HCT116 (cell line): ENCODE measurements at regions not wholly inside any gene's neighbourhood (a gene's known extent, or its start where the extent isn't known, plus 50 kb on each side); places are given as distances from the start of the nearest gene placed in this dataset.

Experiments
- ATAC-seq: fragments of 200-7000 bp; cut with Tn5 transposase; 2 replicates; pipeline ENCODE4 v1.9.1; 2020; ENCODE audit warnings: mild to moderate bottlenecking, moderate library complexity
- BruUV-seq: library from RNA; stranded (reverse); fragments of 400-500 nt; replicated peaks from 2 replicates; lab custom pipeline; 2021; lab: Mats Ljungman, UMichigan
- CTCF ChIA-PET: fragments of 300-600 bp; sonication (Branson Sonifier 250); formaldehyde crosslinking; loops from one replicate; lab custom pipeline; 2021; ENCODE audit warnings: antibody characterized with exemption; lab: Charles Lee
- POLR2A ChIA-PET: fragments of 300-600, 350-600 bp; sonication (Branson Sonifier 250); formaldehyde crosslinking; loops from one replicate; lab custom pipeline; 2021; ENCODE audit warnings: antibody characterized with exemption; lab: Charles Lee
- RAD21 ChIA-PET, 2 experiments: fragments of 300-600 bp; sonication (Branson Sonifier 250); formaldehyde crosslinking; loops; one replicate each; lab custom pipeline; 2023; ENCODE audit warnings: low total read pairs in 2 of 2; ENCODE audit not compliant: uncharacterized antibody in 2 of 2, unreplicated experiment in 2 of 2, low non-redundant PET in 1 of 2; lab: Charles Lee
- DNase-seq: peaks from one replicate; pipeline ENCODE4 v3.0.0-alpha.2; 2010; ENCODE audit warnings: low read depth, low spot score
- H2AFZ ChIP-seq: fragments of 200-600 bp; shearing (Covaris generic), sonication (generic); 2 replicates; pipeline ENCODE4 v1.6.1; 2017; ENCODE audit warnings: low read depth, mixed run types, mixed read lengths, antibody characterized with exemption, low read length; ENCODE audit not compliant: poor library complexity, severe bottlenecking
- H3K27ac ChIP-seq: 2 replicates; pipeline ENCODE4 v1.5.1; 2012; ENCODE audit warnings: low read depth, low read length
- H3K27me3 ChIP-seq: fragments of 200-600 bp; sonication (generic); 2 replicates; pipeline ENCODE4 v1.6.1; 2016; ENCODE audit warnings: mixed run types, low read length, mixed read lengths; ENCODE audit not compliant: insufficient read depth
- H3K36me3 ChIP-seq, 2 experiments: fragments of 200-500 bp in 1 of 2; fragments of 200-600 bp in 1 of 2; sonication (Bioruptor generic) in 1 of 2; sonication (generic) in 1 of 2; 2 replicates each; pipeline versions ENCODE4 v1.5.1 to v1.6.1; 2014 to 2016; ENCODE audit warnings: low read length in 2 of 2, inconsistent platforms in 1 of 2, mixed read lengths in 1 of 2, mixed run types in 1 of 2; ENCODE audit not compliant: insufficient read depth in 2 of 2, control insufficient read depth in 1 of 2
- H3K4me1 ChIP-seq, 2 experiments: fragments of 200-600 bp in 1 of 2; sonication (generic) in 1 of 2; 2 replicates each; pipeline versions ENCODE4 v1.5.1 to v1.6.1; 2012 to 2017; ENCODE audit warnings: low read length in 2 of 2, inconsistent platforms in 1 of 2, mild to moderate bottlenecking in 1 of 2, mixed read lengths in 1 of 2, mixed run types in 1 of 2, moderate library complexity in 1 of 2; ENCODE audit not compliant: insufficient read depth in 2 of 2, control insufficient read depth in 1 of 2
- H3K4me2 ChIP-seq: fragments of 200-600 bp; sonication (generic); 2 replicates; pipeline ENCODE4 v1.6.1; 2017; ENCODE audit warnings: mixed run types, low read length, mixed read lengths
- H3K4me3 ChIP-seq, 2 experiments: fragments of 200-600 bp in 1 of 2; sonication (generic) in 1 of 2; replicated peaks in 1 of 2; 2 replicates each; pipeline ENCODE4 v1.5.1; 2011 to 2016; ENCODE audit warnings: low read length in 2 of 2, control low read depth in 1 of 2, low read depth in 1 of 2, mild to moderate bottlenecking in 1 of 2, mixed read lengths in 1 of 2, mixed run types in 1 of 2
- H3K79me2 ChIP-seq: fragments of 200-600 bp; sonication (generic); 2 replicates; pipeline ENCODE4 v1.6.1; 2017; ENCODE audit warnings: mild to moderate bottlenecking, mixed run types, low read length, moderate library complexity, mixed read lengths; ENCODE audit not compliant: insufficient read depth
- H3K9ac ChIP-seq: fragments of 200-600 bp; sonication (generic); 2 replicates; pipeline ENCODE4 v1.6.1; 2016; ENCODE audit warnings: low read length, mixed read lengths
- H3K9me2 ChIP-seq: fragments of 200-600 bp; sonication (generic), shearing (Covaris generic); 2 replicates; pipeline ENCODE4 v1.6.1; 2017; ENCODE audit warnings: mixed run types, mild to moderate bottlenecking, moderate library complexity; ENCODE audit not compliant: insufficient read depth
- H3K9me3 ChIP-seq, 2 experiments: fragments of 200-500 bp in 1 of 2; fragments of 200-600 bp in 1 of 2; sonication (Bioruptor generic) in 1 of 2; sonication (generic) in 1 of 2; 2 replicates each; pipeline ENCODE4 v1.6.1; 2014 to 2017; ENCODE audit warnings: low read length in 2 of 2, mixed read lengths in 2 of 2, inconsistent platforms in 1 of 2, low read depth in 1 of 2, mild to moderate bottlenecking in 1 of 2, mixed run types in 1 of 2, moderate library complexity in 1 of 2; ENCODE audit not compliant: control insufficient read depth in 1 of 2, insufficient read depth in 1 of 2
- H4K20me1 ChIP-seq: fragments of 200-600 bp; sonication (generic), shearing (Covaris generic); 2 replicates; pipeline ENCODE4 v1.6.1; 2017; ENCODE audit warnings: mixed run types, mild to moderate bottlenecking, moderate library complexity; ENCODE audit not compliant: insufficient read depth
- EGR1 ChIP-seq: IDR thresholded peaks from 2 replicates; pipeline ENCODE4 v1.6.1; 2012; ENCODE audit warnings: low read depth
- ELF1 ChIP-seq: IDR thresholded peaks from 2 replicates; pipeline ENCODE4 v1.6.1; 2012; ENCODE audit warnings: low read depth, borderline replicate concordance
- FOSL1 ChIP-seq: IDR thresholded peaks from 2 replicates; pipeline ENCODE4 v1.6.1; 2012; ENCODE audit warnings: low read depth
- JUND ChIP-seq: IDR thresholded peaks from 2 replicates; pipeline ENCODE4 v1.6.1; 2012
- POLR2A ChIP-seq: IDR thresholded peaks from 2 replicates; pipeline ENCODE4 v1.7.0; 2011; ENCODE audit warnings: borderline replicate concordance; ENCODE audit not compliant: insufficient read depth, insufficient read length; ENCODE audit errors: extremely low read depth
- POLR2AphosphoS5 ChIP-seq: IDR thresholded peaks from 2 replicates; pipeline ENCODE4 v1.6.1; 2011; ENCODE audit warnings: mild to moderate bottlenecking, low read depth, low read length, moderate library complexity
- SRF ChIP-seq: IDR thresholded peaks from 2 replicates; pipeline ENCODE4 v1.6.1; 2012; ENCODE audit warnings: low read depth
- YY1 ChIP-seq: IDR thresholded peaks from 2 replicates; pipeline ENCODE4 v1.6.1; 2011; ENCODE audit warnings: low read length, low read depth, moderate library complexity, mild to moderate bottlenecking; ENCODE audit not compliant: insufficient replicate concordance; ENCODE audit errors: extremely low read depth
- ZNF274 ChIP-seq: fragments of 200-500 bp; sonication (Bioruptor generic); IDR thresholded peaks from 2 replicates; pipeline ENCODE4 v1.6.1; 2014; ENCODE audit warnings: mild to moderate bottlenecking, low read depth, low read length, inconsistent platforms
- intact Hi-C: fragments of 100-400 bp; cut with micrococcal nuclease; formaldehyde crosslinking; loops from 2 replicates; pipeline ENCODE4 v1.10.0; 2022

- BruUV-seq = no TSS peak
- ATAC-seq (no peak), DNase-seq (no peak)
- no peak for TF ChIP-seq SRF
- no peaks in the 10 kb centered on the region for H3K79me2 ChIP-seq
- no peaks in the 10 kb centered on the region for H3K4me1 ChIP-seq
- H2AFZ ChIP-seq = no peak overlapping the region
- POLR2A ChIA-PET = no interaction called here
- intact Hi-C loops = no loop called here
- H3K9me3 ChIP-seq = no peaks in the 10 kb centered on the region
- CTCF ChIA-PET = no interaction called here
- H4K20me1 ChIP-seq = no peaks in the 10 kb centered on the region
- no peak overlapping the region for H3K4me2 ChIP-seq
- H3K27me3 ChIP-seq = no peaks in the 10 kb centered on the region
- H3K4me3 ChIP-seq = no peak overlapping the region
- H3K9ac ChIP-seq = no peak overlapping the region
- RAD21 ChIA-PET = no interaction called here
- H3K36me3 ChIP-seq = no peaks in the 10 kb centered on the region
- no peaks in the 10 kb centered on the region for H3K9me2 ChIP-seq
- H3K27ac ChIP-seq = no peak overlapping the region
Measured at GRCh38 chr13:76715621-76716020, 170.6 kb downstream of the KCTD12 start.

DNA sequence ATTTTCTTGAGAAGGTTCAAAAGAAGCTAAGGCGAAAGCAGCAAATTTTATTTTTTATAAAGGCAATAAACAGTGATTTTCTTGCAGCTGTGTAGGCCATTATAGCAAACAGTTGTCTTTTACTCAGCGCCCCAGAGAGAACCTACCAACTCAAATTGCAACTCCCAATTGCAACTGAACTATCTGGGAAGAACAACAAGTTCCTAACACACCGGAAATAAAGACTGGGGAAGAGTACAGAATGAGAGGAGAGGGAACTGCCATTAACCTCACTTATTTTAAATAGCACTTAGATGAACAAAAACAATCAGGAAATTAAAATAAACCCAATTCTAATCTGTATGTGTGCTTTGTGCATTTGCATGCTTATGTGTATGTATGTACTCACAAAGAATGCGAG is 171.1 kb downstream of the KCTD12 start:
- no peaks in the 10 kb centered on the region for H3K9me2 ChIP-seq
- RAD21 ChIA-PET = no interaction called here
- H3K9me3 ChIP-seq = no peaks in the 10 kb centered on the region
- TF ChIP-seq POLR2AphosphoS5 (no peak), FOSL1 (no peak), POLR2A (no peak), EGR1 (no peak), YY1 (no peak), ELF1 (no peak), JUND (no peak), ZNF274 (no peak)
- CTCF ChIA-PET = no interaction called here
- no peaks in the 10 kb centered on the region for H3K79me2 ChIP-seq
- no peak overlapping the region for H3K4me2 ChIP-seq
- H3K27ac ChIP-seq = no peak overlapping the region
- H3K27me3 ChIP-seq = no peaks in the 10 kb centered on the region
- intact Hi-C loops = no loop called here
- H3K4me3 ChIP-seq = no peak overlapping the region
- no peak for ATAC-seq
- H3K4me1 ChIP-seq = no peaks in the 10 kb centered on the region
- no peaks in the 10 kb centered on the region for H4K20me1 ChIP-seq
- H3K36me3 ChIP-seq = no peaks in the 10 kb centered on the region
- H2AFZ ChIP-seq = no peak overlapping the region
- BruUV-seq = no TSS peak
- DNase-seq = no peak
- POLR2A ChIA-PET = no interaction called here
- H3K9ac ChIP-seq = no peak overlapping the region
